ENCODE measurements at regions not wholly inside any gene's neighbourhood (a gene's known extent, or its start where the extent isn't known, plus 50 kb on each side); places are given as distances from the start of the nearest gene placed in this dataset.

- no peaks in the 10 kb centered on the region for H3K9me3 ChIP-seq (ENCODE audit: control insufficient read depth in 1 of 2, low read length in 2 of 2)
- H3K27ac ChIP-seq (ENCODE audit: low read depth, low read length) = no peak overlapping the region
- H3K4me3 Mint-ChIP-seq = no peak overlapping the region
- peaks cover 11 to 14% of the 10 kb centered on the region in 2 donors for H3K27me3 Mint-ChIP-seq
- H3K36me3 Mint-ChIP-seq = no peaks in the 10 kb centered on the region
- H3K36me3 ChIP-seq (ENCODE audit: insufficient read depth, low read length) = no peaks in the 10 kb centered on the region
- H3K4me1 ChIP-seq (ENCODE audit: insufficient read depth, low read length) = no peaks in the 10 kb centered on the region
- no peak overlapping the region for H3K4me3 ChIP-seq (ENCODE audit: low read length in 2 of 2)
- H3K9me3 Mint-ChIP-seq = no peaks in the 10 kb centered on the region
- intact Hi-C loops (cut with micrococcal nuclease) = no loop called here
- no peak for DNase-seq
- H3K4me1 Mint-ChIP-seq = peaks cover 0 to 3% (median 0%) of the 10 kb centered on the region in 4 donors
- H3K27ac Mint-ChIP-seq = no peak overlapping the region
- ChIA-PET CTCF (ENCODE audit: partially characterized antibody) (no interaction called here), POLR2A (ENCODE audit: partially characterized antibody) (no interaction called here)
- H3K27me3 ChIP-seq (ENCODE audit: insufficient read depth, low read length) = peaks cover 3% of the 10 kb centered on the region
Measured at GRCh38 chr12:94740601-94741362, 90.4 kb upstream of the TMCC3 start.

DNA sequence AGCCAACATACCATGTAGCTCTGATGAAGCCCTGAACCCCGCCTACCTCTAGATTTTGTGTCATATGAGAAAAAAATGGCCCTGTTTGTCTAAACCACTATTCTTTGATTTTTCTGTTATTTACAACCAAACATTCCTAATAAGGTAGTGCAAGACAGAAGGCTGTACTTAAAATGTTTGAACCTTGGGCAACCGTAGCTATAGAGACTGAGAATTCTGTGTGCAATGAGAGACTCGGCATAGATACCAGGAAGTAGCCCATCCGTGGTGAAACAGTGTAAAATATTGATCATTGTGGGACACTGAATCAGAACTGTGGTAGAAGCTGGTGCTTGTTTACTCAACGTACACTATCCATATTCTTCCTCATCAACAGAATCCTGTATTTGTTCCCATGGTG lies 86.5 kb upstream of the TMCC3 start:
- no peak overlapping the region for H3K4me3 ChIP-seq (ENCODE audit: low read length in 2 of 2)
- no peaks in the 10 kb centered on the region for H3K4me1 Mint-ChIP-seq
- no peak overlapping the region for H3K27ac Mint-ChIP-seq
- H3K27me3 Mint-ChIP-seq = peaks cover 15 to 18% of the 10 kb centered on the region in 2 donors
- no peaks in the 10 kb centered on the region for H3K36me3 ChIP-seq (ENCODE audit: insufficient read depth, low read length)
- H3K9me3 Mint-ChIP-seq = no peaks in the 10 kb centered on the region
- no peaks in the 10 kb centered on the region for H3K36me3 Mint-ChIP-seq
- DNase-seq = no peak
- POLR2A ChIA-PET (ENCODE audit: partially characterized antibody) = interaction anchor here (0.5 kb wide), 1 partner anchor 1254 kb away, joined by 3 read pairs; no protein-coding TSS in a partner anchor
- CTCF ChIA-PET (ENCODE audit: partially characterized antibody) = interaction anchor here (1.1 kb wide), 1 partner anchor 26 kb away, joined by 3 read pairs; no protein-coding TSS in a partner anchor
- no peak overlapping the region for H3K4me3 Mint-ChIP-seq
- H3K27ac ChIP-seq (ENCODE audit: low read depth, low read length) = no peak overlapping the region
- H3K9me3 ChIP-seq (ENCODE audit: control insufficient read depth in 1 of 2, low read length in 2 of 2) = no peaks in the 10 kb centered on the region
- H3K4me1 ChIP-seq (ENCODE audit: insufficient read depth, low read length) = no peaks in the 10 kb centered on the region
- H3K27me3 ChIP-seq (ENCODE audit: insufficient read depth, low read length) = peaks cover 3% of the 10 kb centered on the region
- intact Hi-C loops (cut with micrococcal nuclease) = no loop called here

GRCh38 chr12:94736004-94736403 lies 85.6 kb upstream of the TMCC3 start:
- Mint-ChIP-seq H3K27ac (no peak overlapping the region), H3K9me3 (no peaks in the 10 kb centered on the region), H3K4me1 (no peaks in the 10 kb centered on the region), H3K36me3 (no peaks in the 10 kb centered on the region), H3K27me3 (peaks cover 15 to 19% of the 10 kb centered on the region in 2 donors), H3K4me3 (no peak overlapping the region)
- intact Hi-C loops (cut with micrococcal nuclease) = no loop called here
- CTCF ChIA-PET (ENCODE audit: partially characterized antibody) = interaction anchor here (1.1 kb wide), 1 partner anchor 27 kb away, joined by 3 read pairs; no protein-coding TSS in a partner anchor
- H3K9me3 ChIP-seq (ENCODE audit: control insufficient read depth in 1 of 2, low read length in 2 of 2) = no peaks in the 10 kb centered on the region
- POLR2A ChIA-PET (ENCODE audit: partially characterized antibody) = no interaction called here
- DNase-seq = no peak
- H3K4me1 ChIP-seq (ENCODE audit: insufficient read depth, low read length) = no peaks in the 10 kb centered on the region
- peaks cover 1% of the 10 kb centered on the region for H3K27me3 ChIP-seq (ENCODE audit: insufficient read depth, low read length)
- no peak overlapping the region for H3K4me3 ChIP-seq (ENCODE audit: low read length in 2 of 2)
- no peaks in the 10 kb centered on the region for H3K36me3 ChIP-seq (ENCODE audit: insufficient read depth, low read length)
- H3K27ac ChIP-seq (ENCODE audit: low read depth, low read length) = no peak overlapping the region

- peaks cover 0 to 2% (median 0%) of the 10 kb centered on the region in 8 donors for H3K9me3 Mint-ChIP-seq
- no peak for DNase-seq
- Histone ChIP-seq H3K4me3 (ENCODE audit: low read length in 2 of 2) (no peak overlapping the region), H3K27ac (ENCODE audit: low read depth, low read length) (no peak overlapping the region), H3K36me3 (ENCODE audit: insufficient read depth, low read length) (no peaks in the 10 kb centered on the region), H3K27me3 (ENCODE audit: insufficient read depth, low read length) (no peaks in the 10 kb centered on the region), H3K4me1 (ENCODE audit: insufficient read depth, low read length) (no peaks in the 10 kb centered on the region), H3K9me3 (ENCODE audit: control insufficient read depth in 1 of 2, low read length in 2 of 2) (no peaks in the 10 kb centered on the region)
- peaks cover 6 to 11% of the 10 kb centered on the region in 2 donors for H3K27me3 Mint-ChIP-seq
- intact Hi-C loops (cut with micrococcal nuclease) = no loop called here
- no peak overlapping the region for H3K27ac Mint-ChIP-seq
- no peak overlapping the region for H3K4me3 Mint-ChIP-seq
- ChIA-PET POLR2A (ENCODE audit: partially characterized antibody) (no interaction called here), CTCF (ENCODE audit: partially characterized antibody) (no interaction called here)
- H3K4me1 Mint-ChIP-seq = no peaks in the 10 kb centered on the region
- H3K36me3 Mint-ChIP-seq = no peaks in the 10 kb centered on the region
Measured at GRCh38 chr12:94733727-94734126, 83.4 kb upstream of the TMCC3 start.

DNA sequence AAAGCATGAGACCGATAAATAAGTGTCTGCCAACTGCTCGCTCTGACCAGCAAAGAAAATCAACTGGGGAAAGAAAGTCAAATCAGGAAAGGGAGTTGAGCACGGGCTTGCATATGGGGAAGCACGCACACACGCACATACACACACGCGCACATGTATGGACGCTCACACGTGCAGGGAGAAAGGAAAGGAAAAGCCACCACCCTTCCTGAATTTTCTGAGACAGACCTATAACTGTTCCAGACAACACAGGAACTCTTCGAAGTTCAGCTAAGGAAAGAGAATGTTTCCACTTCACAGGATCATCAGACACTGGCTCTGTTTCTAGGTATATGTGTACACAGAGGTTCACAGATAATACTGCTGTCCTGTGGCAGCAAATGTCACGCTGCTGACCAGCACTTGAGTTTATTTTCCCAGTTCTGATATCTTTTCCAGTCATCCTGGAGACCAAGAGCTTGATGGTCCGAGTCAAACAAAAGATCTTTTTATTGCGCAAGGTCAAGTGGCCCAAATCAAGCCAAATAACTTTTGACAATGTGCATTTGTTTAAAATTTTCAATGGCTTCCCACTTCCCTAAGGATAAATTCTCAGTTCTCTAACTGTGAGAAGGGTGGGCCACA lies 82.1 kb upstream of the TMCC3 start:
- Histone ChIP-seq H3K27ac (ENCODE audit: low read depth, low read length) (no peak overlapping the region), H3K4me1 (ENCODE audit: insufficient read depth, low read length) (no peaks in the 10 kb centered on the region), H3K9me3 (ENCODE audit: control insufficient read depth in 1 of 2, low read length in 2 of 2) (no peaks in the 10 kb centered on the region), H3K4me3 (ENCODE audit: low read length in 2 of 2) (no peak overlapping the region), H3K36me3 (ENCODE audit: insufficient read depth, low read length) (no peaks in the 10 kb centered on the region), H3K27me3 (ENCODE audit: insufficient read depth, low read length) (no peaks in the 10 kb centered on the region)
- no peaks in the 10 kb centered on the region for H3K36me3 Mint-ChIP-seq
- no peak for DNase-seq
- ChIA-PET POLR2A (ENCODE audit: partially characterized antibody) (no interaction called here), CTCF (ENCODE audit: partially characterized antibody) (no interaction called here)
- H3K27me3 Mint-ChIP-seq = peaks cover 6 to 14% of the 10 kb centered on the region in 2 donors
- no peak overlapping the region for H3K4me3 Mint-ChIP-seq
- no peaks in the 10 kb centered on the region for H3K4me1 Mint-ChIP-seq
- H3K9me3 Mint-ChIP-seq = peaks cover 0 to 4% (median 0%) of the 10 kb centered on the region in 8 donors
- intact Hi-C loops (cut with micrococcal nuclease) = no loop called here
- H3K27ac Mint-ChIP-seq = no peak overlapping the region

DNA sequence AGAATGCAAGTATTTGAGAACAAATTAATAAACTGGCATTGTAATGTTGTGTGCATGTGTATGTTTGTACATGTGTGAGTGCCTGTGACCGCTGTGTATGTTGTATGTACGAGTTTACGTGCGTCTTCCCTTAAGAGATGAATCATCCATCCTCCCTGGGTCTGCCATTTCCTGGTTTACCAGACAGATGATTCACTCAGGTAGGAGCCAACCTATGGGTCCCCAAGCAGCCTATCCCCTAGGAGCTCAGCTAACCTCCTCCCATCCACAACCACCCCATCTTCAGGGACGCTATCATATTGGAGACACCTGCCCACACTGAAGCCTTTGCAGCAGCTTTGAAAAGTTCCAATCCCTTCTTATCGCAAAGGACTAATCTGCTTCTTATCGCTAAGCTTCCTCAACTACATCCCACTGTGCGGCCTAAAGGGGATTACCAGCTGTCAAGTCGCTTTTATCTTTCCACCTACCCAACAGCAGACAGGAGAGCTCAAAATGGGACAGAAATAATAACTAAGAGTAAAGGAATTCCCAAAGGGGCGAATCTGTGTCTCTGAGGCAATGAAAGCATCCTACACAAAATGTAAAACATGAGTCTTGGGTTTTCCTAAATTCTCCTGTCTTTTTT lies 81.5 kb upstream of the TMCC3 start:
- CTCF ChIA-PET (ENCODE audit: partially characterized antibody) = interaction anchor here (1.4 kb wide), 1 partner anchor 18 kb away, joined by 3 read pairs; no protein-coding TSS in a partner anchor
- H3K4me3 ChIP-seq (ENCODE audit: low read length in 2 of 2) = no peak overlapping the region
- H3K27ac ChIP-seq (ENCODE audit: low read depth, low read length) = no peak overlapping the region

DNA sequence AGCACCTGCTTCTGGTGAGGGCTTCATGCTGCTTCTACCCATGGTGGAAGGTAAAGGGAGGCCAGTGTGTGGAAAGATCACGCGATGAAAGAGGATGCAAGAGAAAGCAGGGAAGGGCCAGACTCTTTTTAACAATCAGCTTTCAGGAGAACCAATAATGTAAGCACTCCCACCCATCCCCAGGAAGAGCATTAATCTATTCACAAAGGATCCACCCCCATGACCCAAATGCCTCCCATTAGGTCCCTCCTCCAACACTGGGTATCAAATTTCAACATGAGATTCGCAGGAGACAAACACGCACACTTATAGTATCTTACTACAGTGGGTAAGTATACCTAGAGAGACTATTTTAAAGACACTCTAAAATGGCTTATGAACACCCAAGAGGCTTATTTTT lies 80.5 kb upstream of the TMCC3 start:
- no peaks in the 10 kb centered on the region for H3K4me1 ChIP-seq (ENCODE audit: insufficient read depth, low read length)
- no peaks in the 10 kb centered on the region for H3K36me3 Mint-ChIP-seq
- H3K9me3 Mint-ChIP-seq = peaks cover 0 to 4% (median under 1%) of the 10 kb centered on the region in 8 donors
- H3K27ac ChIP-seq (ENCODE audit: low read depth, low read length) = no peak overlapping the region
- no peaks in the 10 kb centered on the region for H3K4me1 Mint-ChIP-seq
- no peak overlapping the region for H3K4me3 Mint-ChIP-seq
- H3K27me3 Mint-ChIP-seq = peaks cover 6 to 12% of the 10 kb centered on the region in 2 donors
- no peaks in the 10 kb centered on the region for H3K27me3 ChIP-seq (ENCODE audit: insufficient read depth, low read length)
- intact Hi-C loops (cut with micrococcal nuclease) = no loop called here
- H3K4me3 ChIP-seq (ENCODE audit: low read length in 2 of 2) = no peak overlapping the region
- H3K36me3 ChIP-seq (ENCODE audit: insufficient read depth, low read length) = no peaks in the 10 kb centered on the region
- no peak overlapping the region for H3K27ac Mint-ChIP-seq
- DNase-seq = no peak
- ChIA-PET POLR2A (ENCODE audit: partially characterized antibody) (no interaction called here), CTCF (ENCODE audit: partially characterized antibody) (interaction anchor here (1.4 kb wide), 1 partner anchor 17 kb away, joined by 3 read pairs; no protein-coding TSS in a partner anchor)
- no peaks in the 10 kb centered on the region for H3K9me3 ChIP-seq (ENCODE audit: control insufficient read depth in 1 of 2, low read length in 2 of 2)

More for the DNA sequence above, 81.5 kb upstream of the TMCC3 start:
- Mint-ChIP-seq H3K9me3 (peaks cover 0 to 4% (median under 1%) of the 10 kb centered on the region in 8 donors), H3K36me3 (no peaks in the 10 kb centered on the region), H3K27ac (no peak overlapping the region), H3K4me1 (no peaks in the 10 kb centered on the region), H3K4me3 (no peak overlapping the region), H3K27me3 (peaks cover 6 to 17% of the 10 kb centered on the region in 2 donors)
- POLR2A ChIA-PET (ENCODE audit: partially characterized antibody) = no interaction called here
- no peaks in the 10 kb centered on the region for H3K36me3 ChIP-seq (ENCODE audit: insufficient read depth, low read length)
- DNase-seq = no peak
- intact Hi-C loops (cut with micrococcal nuclease) = no loop called here
- no peaks in the 10 kb centered on the region for H3K9me3 ChIP-seq (ENCODE audit: control insufficient read depth in 1 of 2, low read length in 2 of 2)
- H3K27me3 ChIP-seq (ENCODE audit: insufficient read depth, low read length) = no peaks in the 10 kb centered on the region
- no peaks in the 10 kb centered on the region for H3K4me1 ChIP-seq (ENCODE audit: insufficient read depth, low read length)
